NK-92 (cell line): ENCODE measurements at regions not wholly inside any gene's neighbourhood (a gene's known extent, or its start where the extent isn't known, plus 50 kb on each side); places are given as distances from the start of the nearest gene placed in this dataset.

Experiments
- DNase-seq: peaks from one replicate; lab custom pipeline; 2025; ENCODE audit not compliant: unreplicated experiment; lab: John Stamatoyannopoulos, UW

- DNase-seq: no peak
Observed at GRCh38 chr2:145253492-145253891, 733.6 kb upstream of the ZEB2 start.

GRCh38 chr2:145245268-145245870 lies 725.5 kb upstream of the ZEB2 start:
- DNase-seq: no peak

- DNase-seq: no peak
Observed at GRCh38 chr2:145235312-145235711, 715.4 kb upstream of the ZEB2 start.

GRCh38 chr2:145230546-145230945 lies 710.6 kb upstream of the ZEB2 start:
- DNase-seq: no peak

GRCh38 chr2:145228506-145228905 lies 708.6 kb upstream of the ZEB2 start:
- DNase-seq: no peak

- no peak for DNase-seq
Observed at GRCh38 chr2:145226901-145227300, 707.0 kb upstream of the ZEB2 start.

DNA sequence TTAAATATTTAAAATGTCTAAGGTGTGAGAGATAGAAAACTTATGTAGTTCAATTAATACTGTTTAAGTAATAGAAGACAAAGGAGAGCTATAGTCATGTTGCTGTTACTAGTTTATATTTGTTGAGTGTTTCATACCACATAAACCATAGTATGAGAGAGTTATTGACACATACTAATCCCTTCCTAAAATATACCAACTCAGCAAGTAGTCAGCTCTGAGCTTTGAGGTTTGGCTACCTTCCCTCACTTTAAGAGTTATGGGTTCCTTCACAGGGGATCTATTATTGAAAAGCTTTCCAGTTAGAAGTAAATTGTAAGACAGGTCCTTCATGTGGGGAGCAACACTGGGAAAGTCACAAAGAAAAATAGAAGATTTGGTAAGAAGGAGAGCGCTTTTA lies 701.6 kb upstream of the ZEB2 start:
- DNase-seq: no peak

DNA sequence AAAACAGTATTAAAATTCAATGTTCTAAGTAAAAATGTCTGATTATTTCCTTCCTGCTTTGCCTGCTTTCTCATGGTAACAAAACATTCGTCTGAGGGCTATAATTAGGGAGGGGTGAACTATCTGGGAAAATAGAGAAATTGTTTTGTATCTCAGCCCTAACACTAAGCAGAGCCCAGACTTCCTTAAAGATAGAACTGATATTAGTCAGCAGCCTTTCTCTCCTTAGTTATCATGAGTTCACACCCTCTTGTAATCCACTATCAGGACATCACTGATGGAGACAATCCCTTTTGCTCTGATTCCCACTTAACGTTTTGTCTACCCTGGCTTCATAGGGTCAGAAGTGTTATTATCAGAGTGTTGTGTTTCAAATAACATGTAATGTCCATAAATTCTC lies 701.1 kb upstream of the ZEB2 start:
- no peak for DNase-seq

GRCh38 chr2:145220496-145220895 lies 700.6 kb upstream of the ZEB2 start:
- DNase-seq: no peak

- no peak for DNase-seq
Observed at GRCh38 chr2:145207884-145208283, 688.0 kb upstream of the ZEB2 start.

- no peak for DNase-seq
Observed at GRCh38 chr2:145206496-145207281, 686.8 kb upstream of the ZEB2 start.

DNA sequence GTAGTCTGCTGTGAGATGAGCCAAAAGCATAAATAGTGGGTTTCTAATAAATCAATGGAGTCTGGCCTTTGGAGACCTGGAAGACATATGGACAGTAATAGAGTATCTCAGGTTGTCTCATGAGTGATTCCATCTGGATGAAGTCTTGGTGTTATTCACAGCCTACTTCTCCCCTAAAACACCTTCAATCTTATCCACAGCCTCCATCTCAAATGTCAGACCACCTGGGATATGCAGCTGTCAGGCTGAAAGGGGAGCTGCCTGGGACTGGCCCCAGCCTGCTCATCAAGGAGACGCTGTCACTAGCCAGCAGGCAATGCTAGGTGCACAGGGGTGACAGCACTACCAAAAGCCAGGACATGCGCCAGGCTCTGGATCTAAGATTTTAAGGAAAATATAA lies 684.0 kb upstream of the ZEB2 start:
- DNase-seq: no peak

- DNase-seq: no peak
Observed at GRCh38 chr2:145199827-145200706, 680.1 kb upstream of the ZEB2 start.

- DNase-seq: no peak
Observed at GRCh38 chr2:145199042-145199441, 679.1 kb upstream of the ZEB2 start.

DNA sequence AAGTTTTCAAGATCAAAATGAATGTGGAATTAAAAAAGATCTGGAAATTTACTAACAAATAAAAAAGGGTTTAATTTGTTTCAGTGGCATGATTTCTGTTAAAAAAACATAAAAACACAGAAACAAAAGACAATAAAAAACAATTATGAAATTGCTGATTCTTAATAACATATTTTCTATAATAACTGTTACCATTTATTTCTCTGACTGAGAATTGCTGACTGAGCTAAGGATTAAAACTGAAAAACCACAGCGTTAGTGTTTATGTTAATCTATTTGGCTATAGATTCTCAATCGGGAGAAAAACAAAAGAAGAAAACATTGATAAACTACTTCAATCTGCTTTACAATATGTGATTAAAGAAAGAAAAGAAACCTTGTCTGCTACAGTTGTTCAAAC lies 678.6 kb upstream of the ZEB2 start:
- DNase-seq: no peak

DNA sequence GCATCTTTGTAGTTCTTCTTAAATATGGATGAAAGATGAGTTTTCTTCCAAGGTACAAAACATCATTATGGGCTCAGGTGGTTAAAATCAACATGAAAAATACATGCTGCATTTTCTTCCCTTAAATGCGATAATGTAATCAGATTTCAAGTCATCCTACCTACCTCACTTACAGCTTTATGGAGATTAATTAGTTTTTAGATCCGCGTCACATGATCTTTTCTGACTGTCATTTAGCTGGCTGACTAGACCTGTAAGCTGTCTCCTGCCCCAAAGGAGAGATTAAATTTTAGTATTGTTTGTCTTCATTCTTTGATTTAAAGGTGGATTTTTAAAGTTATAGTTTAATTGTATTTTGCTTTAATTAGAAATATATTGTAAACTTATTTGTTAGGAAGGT lies 678.0 kb upstream of the ZEB2 start:
- DNase-seq: no peak

GRCh38 chr2:145194673-145195072 lies 674.8 kb upstream of the ZEB2 start:
- no peak for DNase-seq

DNA sequence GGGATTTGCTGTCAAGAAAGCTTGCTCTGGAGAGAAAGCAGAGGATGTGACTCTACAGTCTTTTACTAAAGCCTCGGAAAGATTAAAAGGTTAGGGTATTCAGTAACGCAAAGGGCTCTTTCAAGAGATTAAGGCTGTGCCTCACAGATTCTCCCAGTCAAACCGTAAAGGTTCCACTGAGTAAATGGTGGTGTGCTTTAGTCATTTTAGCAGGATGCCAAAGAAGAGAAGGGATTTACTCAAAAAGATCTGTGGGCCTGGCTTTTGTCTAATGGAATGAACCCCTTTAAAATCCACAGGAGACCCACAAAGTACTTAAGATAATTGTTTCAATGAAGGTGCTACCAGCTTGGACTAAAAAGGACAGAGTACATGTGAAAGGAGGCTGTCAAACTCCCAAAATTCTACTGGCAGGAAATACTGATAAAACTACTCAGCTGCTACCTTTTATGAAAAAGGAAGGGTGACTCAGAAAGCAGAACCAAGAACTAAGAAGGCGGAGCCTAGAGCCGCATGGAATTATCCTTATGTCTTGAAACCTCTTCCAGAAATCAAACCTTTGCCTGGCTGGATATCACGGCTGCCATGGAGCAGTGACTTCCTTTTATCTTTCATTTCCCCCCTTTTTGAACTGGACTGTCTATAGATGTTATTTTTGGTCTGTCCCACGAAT lies 670.2 kb upstream of the ZEB2 start:
- no peak for DNase-seq

DNA sequence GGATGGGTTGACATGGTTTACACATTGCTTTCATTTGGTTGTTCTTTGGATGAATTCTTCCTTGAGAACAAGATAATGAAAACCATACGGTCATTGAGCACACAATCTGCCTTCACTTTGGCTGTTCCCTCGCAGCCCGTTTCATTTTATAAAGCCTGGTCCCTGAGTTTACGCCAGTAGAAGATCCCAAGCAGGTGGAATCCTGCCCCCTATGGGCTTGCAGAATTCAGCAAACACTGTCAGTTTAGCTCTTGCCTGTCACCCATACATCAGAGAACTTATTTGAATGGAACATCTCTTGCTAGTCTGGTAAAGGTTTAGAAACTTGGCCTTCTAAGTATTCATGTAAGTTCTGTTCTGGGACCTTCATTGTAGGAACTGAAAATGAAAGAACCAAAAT lies 666.4 kb upstream of the ZEB2 start:
- no peak for DNase-seq

DNA sequence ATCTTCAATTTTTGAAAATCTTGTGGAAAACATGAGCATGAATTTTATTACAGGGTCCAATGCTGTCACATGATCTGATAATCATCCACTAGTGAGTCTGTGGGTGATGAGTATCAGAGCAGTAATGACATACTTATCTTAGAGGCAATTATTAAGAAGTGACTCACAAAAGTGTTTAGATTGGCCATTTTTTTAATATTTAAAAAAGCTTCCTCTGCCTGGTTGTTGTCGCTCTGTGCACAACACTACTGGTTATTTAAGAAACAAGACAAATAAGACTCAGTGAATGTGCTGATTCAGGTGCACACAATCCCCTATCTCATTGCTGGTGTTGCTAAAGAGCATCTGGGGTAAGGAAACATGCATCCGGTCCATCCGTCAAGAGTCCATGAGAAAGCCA lies 665.8 kb upstream of the ZEB2 start:
- DNase-seq: no peak
